SHP77 (cell line): ENCODE measurements at regions not wholly inside any gene's neighbourhood (a gene's known extent, or its start where the extent isn't known, plus 50 kb on each side); places are given as distances from the start of the nearest gene placed in this dataset.

ENCODE experiments used
- DNase-seq, 2 experiments: peaks; one replicate each; lab custom pipeline; 2025; lab: John Stamatoyannopoulos, UW

- no peak for DNase-seq
These were observed 88.0 kb upstream of the IGF1R start for GRCh38 chr15:98560338-98560737.

GRCh38 chr15:98561169-98561941 is 87.0 kb upstream of the IGF1R start:
- no peak for DNase-seq

- peak in 1 of 2 experiments; percentile 11 for DNase-seq
These were observed 85.9 kb upstream of the IGF1R start for GRCh38 chr15:98562331-98562937.

- no peak for DNase-seq
These were observed 82.8 kb upstream of the IGF1R start for GRCh38 chr15:98565566-98565965.

GRCh38 chr15:98567951-98568350 is 80.4 kb upstream of the IGF1R start:
- no peak for DNase-seq

- no peak for DNase-seq
These were observed 79.8 kb upstream of the IGF1R start for GRCh38 chr15:98568382-98569017.

GRCh38 chr15:98570119-98570518 is 78.2 kb upstream of the IGF1R start:
- no peak for DNase-seq

GRCh38 chr15:98580572-98580971 is 67.8 kb upstream of the IGF1R start:
- no peak for DNase-seq

GRCh38 chr15:98581715-98582114 is 66.6 kb upstream of the IGF1R start:
- DNase-seq: no peak

- no peak for DNase-seq
These were observed 65.3 kb upstream of the IGF1R start for GRCh38 chr15:98582900-98583554.

GRCh38 chr15:98583771-98584430 is 64.4 kb upstream of the IGF1R start:
- DNase-seq: no peak

- DNase-seq: no peak
These were observed 62.3 kb upstream of the IGF1R start for GRCh38 chr15:98586066-98586465.

- no peak for DNase-seq
These were observed 56.2 kb upstream of the IGF1R start for GRCh38 chr15:98592136-98592535.

- DNase-seq: no peak
These were observed 52.2 kb upstream of the IGF1R start for GRCh38 chr15:98596131-98596530.

- no peak for DNase-seq
These were observed 51.4 kb upstream of the IGF1R start for GRCh38 chr15:98596885-98597392.

- DNase-seq: no peak
These were observed 50.7 kb upstream of the IGF1R start for GRCh38 chr15:98597666-98598065.
